Pulmonary artery endothelial cell (primary cell): ENCODE measurements at regions not wholly inside any gene's neighbourhood (a gene's known extent, or its start where the extent isn't known, plus 50 kb on each side); places are given as distances from the start of the nearest gene placed in this dataset.
A peak's percentile ranks its signal among the peaks of the same experiment; 100 is the strongest.

Experiments used
- DNase-seq: peaks from one replicate; pipeline ENCODE4 v3.0.0-alpha.2; 2011; ENCODE audit warnings: low read depth, low spot score

DNA sequence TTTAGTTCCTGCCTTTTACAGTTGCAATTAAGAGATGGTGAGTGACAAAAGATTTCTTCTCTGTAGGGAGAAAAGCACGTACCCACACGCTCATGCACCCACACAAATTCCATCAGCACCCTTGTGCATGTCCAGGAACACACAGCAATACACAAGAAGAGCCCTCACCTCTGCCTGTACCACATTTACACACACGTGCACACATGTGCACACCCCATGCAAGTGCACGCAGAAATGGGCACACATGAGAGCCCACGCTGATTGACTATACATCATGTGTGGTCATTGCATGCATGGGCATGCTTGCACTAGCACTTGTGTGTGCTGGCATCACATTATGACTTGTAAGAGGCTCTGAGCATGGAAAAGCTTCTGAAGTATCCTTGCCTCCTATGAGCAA is 70.5 kb downstream of the SERPINA3 start:
- no peak for DNase-seq

DNA sequence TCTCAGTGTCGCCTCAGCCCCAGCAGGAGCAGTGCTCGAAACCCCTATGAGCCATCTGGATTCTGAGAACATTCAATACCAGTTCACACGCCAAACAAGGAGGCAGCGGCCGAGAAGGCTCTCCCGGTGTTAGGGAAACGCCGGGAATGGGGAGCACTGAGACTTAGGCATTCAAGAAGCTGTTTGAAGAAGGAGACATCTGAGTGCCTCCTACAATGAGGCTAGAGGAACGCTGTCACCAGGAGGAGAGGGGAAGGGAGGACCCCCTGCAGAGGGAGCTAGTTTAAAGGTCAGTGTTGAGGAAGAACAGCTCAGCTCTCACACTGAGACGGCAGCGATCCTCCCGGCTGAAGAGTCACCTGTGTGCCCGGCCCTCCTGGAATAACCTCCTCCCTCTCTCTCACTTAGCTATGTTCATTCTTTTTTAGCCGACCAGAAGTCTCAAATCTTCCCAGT is 69.9 kb downstream of the SERPINA3 start:
- no peak for DNase-seq

DNA sequence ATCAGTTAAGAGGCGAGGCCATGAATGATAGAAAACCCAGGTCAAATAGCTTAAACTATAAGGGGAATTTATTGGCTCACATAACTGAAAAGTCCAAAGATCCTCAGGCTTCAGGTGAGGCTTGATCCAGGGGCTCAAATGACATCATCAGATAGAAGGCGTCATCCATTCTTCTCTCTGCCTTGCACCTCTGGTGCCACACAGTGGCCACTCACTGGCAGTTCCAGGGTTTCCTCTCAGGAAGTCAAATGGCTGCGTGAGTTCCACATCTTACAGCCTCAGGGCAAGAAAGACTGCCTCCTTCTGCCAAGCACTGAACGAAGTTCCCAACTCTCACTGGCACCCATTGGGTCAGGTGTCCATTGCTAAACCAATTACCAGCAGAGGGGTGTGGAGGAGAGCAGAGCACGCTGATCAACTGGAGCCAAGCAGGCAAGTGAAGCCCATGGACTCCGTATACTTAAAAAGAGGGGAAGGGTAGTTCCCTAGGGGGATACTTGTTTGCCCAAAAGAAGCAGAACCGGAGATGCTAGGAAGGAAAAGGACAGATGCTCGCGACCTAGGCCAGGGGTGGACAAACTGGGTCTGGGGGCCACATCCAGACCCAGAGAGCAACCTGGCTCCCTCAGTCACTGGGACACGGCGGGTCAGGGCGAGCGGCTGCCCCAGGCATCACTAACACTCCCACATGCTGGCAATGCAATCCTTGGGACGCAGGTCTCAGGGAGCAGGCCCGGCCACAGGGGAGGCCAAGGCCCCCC is 69.3 kb downstream of the SERPINA3 start:
- peak; percentile 36 for DNase-seq

DNA sequence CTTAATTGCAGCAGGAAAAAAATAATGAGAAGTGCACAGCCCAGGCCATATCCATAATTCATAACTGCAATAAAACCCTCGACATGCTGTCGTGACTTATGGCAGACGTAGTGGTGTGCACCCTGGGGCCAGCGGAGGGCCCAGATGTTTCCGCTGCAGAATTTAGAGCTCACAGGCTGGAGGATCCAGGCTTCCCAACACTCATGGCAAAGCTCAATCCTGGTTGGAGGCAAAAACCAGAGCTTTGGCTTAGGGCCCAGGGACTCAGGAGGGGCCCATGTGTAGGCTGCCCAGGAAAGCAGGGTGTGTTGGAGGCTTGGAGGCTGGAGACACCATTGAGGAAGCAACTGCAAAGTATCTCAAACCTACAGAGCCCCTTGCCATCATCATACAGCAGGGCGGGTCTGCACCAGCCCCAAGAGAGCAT is 68.7 kb downstream of the SERPINA3 start:
- no peak for DNase-seq

DNA sequence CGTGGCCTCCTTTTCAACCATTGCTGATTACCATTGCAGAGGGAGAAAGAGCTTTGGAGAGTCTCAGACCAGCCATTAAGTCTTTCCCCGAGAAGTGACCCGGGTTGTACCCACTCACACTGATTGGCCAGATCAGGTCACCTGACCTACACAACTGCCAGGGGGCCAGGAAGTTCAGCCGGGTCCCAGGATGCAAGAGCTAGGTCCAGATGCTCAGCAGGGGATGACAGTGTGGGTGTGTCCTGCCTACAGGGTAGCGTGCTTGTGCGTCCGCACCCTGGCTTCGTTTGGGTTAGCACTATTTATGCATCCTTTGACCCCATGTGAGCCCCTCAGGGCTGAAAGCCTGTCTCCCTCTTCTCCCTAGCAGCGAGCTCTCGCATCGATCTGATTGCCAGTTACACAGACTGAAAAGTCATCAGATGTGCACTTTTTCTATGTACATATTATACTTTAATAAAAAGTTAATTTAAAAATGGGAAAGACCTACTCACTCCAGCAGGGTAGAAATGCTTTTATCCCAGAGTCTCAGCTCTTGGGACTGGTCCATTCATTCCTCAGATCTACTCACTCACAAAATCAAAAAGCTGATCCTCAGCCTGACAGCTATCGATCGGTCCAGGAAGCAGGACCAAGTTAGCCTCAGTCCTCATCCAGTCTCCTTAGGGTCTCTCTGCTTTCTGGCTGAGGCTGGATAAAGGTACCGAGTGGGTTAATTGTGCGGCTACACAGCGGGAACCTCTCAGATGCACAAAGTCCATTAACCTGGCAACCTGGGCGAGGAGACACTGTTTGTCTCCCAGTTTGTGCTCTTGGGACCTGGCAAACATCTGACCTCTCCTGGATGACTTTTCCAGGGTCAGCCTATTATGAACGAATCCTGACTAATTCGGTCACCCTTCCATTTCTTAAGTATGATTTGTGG is 68.0 kb downstream of the SERPINA3 start:
- DNase-seq: no peak

DNA sequence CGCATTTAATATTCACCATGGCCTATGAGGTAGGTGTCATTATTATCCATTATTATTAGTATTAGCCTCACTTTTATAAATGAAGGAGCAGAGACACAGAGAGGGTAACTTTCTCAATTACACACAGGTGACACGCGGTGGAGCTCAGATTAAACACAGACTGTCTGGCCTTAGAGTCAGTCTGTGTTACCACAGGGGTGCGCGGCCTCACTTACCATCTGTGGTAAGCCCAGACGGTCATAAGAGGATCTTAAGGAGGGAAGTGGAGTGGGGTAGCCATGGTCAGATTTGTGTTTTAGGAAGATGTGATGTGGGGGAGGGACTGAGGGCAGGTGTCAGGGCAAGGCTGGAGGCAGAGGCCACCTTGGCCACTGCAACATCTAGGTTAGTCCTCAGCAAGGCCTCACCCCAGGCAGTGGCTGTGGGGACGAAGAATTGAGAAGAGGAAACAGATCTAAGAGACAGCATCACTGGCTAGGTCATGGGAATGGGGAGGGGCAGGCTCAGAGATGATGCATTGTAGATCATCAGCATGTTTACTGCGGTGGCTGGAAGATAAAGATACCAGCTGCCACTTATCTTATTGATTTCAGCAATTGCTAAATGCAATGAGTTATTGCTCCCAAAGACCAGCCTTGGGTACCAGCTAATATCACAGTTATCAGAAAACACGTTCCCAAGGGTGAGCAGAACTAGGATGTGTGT is 67.1 kb downstream of the SERPINA3 start:
- no peak for DNase-seq

DNA sequence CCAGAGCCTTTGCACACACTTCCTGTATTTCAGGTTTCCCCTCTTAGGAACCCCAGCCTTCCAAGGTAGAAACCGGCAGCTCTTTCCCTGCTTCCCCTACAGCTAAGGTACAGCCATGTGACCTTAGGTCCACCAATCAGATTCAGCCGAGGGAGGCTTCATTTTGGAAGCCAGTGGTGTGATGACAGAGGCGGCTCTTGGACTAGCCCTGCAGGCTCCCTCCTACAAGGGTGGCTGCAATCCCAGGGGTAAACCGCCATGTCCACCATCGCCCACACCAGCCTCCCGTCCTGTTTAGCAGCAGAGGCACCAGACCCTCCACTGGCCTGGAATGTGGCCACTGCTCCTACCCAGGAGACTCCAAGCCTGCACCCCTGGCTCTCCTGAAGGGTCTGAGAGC is 65.6 kb downstream of the SERPINA3 start:
- no peak for DNase-seq

DNA sequence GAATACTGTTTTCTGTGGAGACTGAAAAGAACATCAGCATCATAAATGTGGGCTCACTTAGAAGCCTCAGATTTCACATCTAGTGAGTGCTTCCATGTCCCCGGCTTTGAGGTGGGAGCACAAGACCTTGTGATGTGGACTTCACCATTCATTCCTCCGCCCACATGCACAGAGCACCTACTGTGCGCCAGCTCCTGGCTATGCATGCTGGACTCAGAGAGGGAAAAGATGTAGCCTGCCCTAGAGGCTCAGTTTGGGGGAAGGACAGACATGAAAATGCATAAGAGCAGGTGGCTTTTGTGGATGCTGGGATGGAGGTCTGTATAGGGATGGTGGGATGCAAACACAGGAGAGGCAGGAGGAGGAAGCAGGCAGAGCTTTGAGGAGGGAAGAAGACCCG is 65.0 kb downstream of the SERPINA3 start:
- no peak for DNase-seq

DNA sequence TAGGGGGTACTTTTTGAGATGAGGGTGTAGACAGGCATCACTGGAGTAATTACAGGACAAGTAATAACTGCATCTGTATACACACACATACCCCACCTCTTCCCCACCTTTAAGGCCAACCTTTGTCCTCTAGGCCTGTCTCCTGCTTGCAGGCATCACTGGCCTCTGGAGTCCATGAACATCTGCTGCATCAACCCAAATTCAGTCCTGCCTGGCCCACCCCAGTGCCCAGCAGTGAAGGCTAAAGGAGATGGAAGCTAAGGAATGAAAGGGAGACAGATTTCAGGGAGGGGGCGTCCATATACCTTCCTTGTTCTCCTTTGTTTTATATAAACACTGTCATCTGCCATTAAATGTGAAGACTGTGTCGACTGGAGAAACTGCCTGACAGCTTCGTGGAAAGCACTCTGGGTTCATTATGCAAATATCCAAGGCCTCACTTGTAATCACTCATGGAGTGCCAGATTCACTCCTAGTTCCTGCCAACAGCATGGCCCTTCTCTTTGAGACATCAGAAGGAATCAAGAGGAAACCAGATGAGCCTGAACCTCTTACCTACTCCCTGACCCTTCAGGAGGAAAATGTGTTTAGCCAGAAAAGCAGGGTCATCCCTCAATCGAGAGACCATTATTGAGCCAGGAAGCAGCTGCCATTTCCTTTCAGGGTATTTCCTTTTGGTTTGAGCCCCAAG is 64.4 kb downstream of the SERPINA3 start:
- peak; percentile 69 for DNase-seq

DNA sequence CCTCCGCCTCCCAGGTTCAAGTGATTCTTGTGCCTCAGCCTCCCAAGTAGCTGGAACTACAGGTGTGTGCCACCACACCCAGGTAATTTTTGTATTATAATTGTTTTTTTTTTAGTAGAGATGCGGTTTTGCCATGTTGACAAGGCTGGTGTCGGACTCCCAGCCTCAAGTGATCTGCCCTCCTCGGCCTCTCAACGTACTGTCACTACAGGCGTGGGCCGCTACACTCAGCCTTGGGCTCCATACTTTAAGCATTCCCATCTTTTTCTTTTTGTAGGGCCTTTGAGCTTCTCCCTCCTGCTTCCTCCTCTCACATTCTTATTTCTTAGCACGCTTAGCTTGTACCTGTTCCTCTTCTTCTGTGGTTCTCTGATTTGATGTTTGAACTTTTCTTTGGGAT is 62.8 kb downstream of the SERPINA3 start:
- DNase-seq: no peak

DNA sequence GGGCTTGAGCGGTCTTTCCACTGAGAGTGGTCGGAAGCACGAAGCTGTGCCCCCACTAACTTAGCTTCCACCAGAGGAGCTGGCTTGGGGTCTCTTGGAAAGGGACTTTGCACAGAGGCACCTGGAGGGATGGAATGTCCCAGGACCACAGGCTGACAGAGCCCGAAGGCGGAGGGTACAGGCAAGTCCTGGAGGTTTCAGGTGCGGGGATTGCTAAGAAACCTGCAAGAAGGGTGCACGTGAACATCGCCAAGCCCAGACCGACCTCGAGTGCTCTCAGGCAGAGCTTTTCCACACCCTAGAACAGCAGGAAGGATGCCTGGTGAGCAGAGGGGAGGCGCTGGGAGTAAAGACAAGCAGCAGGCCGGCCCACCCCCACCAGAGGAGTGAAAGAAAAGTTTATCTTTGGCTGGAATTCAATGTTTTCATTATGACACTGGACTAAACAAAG is 61.6 kb downstream of the SERPINA3 start:
- DNase-seq: peak; percentile 32
